SH-SY5Y (cell line): ENCODE measurements at regions not wholly inside any gene's neighbourhood (a gene's known extent, or its start where the extent isn't known, plus 50 kb on each side); places are given as distances from the start of the nearest gene placed in this dataset.

Experiments
- GATA2 ChIP-seq: IDR thresholded peaks from 2 replicates; pipeline ENCODE4 v1.6.1; 2011; ENCODE audit warnings: mild to moderate bottlenecking, low read depth, low read length
- GATA3 ChIP-seq: IDR thresholded peaks from 2 replicates; pipeline ENCODE4 v1.6.1; 2011; ENCODE audit warnings: low read depth, mild to moderate bottlenecking, low read length, moderate library complexity

DNA sequence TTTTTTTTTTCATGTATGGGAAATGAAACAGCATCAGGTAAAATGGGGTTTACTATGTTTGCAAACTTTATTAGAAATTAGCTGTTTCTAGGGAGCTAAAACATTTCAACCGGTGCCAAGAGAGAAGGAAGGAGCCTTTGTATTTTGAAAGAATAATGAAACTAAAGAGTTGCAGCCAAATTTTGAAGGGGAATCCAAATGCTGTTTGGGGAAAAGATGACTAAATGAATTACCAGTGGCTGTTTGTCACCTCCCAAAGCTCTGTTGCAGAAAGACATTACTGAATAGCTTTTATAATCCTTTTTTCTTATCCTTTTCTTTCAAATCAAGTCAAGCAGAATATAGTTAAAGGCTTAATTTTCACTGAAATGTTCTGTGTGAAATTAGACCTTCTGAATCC, 591.3 kb upstream of the ADGRL2 start:
- TF ChIP-seq GATA2: no peak
- no peak for TF ChIP-seq GATA3
